ENCODE measurements at regions not wholly inside any gene's neighbourhood (a gene's known extent, or its start where the extent isn't known, plus 50 kb on each side); places are given as distances from the start of the nearest gene placed in this dataset.

DNA sequence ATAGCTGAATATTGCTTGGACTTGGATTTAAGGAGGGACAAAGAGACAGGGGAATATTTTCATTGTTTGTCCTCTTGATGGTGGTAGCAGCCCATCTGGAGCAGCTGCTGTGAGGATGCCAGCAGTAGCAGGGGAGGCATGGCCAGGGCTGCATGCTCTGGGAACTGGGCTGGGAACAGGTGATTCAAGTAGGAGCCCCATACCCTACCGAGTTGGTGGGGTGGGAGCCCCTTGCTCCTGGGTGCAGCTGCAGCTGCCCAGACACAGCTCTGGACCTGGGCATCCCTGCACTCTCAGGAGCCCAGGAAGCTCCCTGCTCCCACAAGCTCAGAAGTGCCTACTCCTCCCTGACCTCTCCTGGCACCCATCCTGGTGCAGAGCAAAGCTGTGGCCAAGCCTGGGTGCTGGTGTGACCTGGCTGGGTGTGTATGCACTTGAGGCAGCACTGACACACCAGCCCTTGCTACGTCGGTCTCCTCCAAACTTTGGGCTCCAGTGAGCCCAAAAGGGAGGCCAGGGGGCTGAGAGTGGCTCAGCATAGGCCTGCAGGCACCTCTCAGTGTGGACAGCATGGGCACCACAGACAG is 341.8 kb upstream of the CCDC179 start:
- no peak for DNase-seq (ENCODE audit: low spot score)
- POLR2A ChIA-PET (ENCODE audit: low non-redundant PET) = no interaction called here
- TF ChIP-seq, protein P1, sequence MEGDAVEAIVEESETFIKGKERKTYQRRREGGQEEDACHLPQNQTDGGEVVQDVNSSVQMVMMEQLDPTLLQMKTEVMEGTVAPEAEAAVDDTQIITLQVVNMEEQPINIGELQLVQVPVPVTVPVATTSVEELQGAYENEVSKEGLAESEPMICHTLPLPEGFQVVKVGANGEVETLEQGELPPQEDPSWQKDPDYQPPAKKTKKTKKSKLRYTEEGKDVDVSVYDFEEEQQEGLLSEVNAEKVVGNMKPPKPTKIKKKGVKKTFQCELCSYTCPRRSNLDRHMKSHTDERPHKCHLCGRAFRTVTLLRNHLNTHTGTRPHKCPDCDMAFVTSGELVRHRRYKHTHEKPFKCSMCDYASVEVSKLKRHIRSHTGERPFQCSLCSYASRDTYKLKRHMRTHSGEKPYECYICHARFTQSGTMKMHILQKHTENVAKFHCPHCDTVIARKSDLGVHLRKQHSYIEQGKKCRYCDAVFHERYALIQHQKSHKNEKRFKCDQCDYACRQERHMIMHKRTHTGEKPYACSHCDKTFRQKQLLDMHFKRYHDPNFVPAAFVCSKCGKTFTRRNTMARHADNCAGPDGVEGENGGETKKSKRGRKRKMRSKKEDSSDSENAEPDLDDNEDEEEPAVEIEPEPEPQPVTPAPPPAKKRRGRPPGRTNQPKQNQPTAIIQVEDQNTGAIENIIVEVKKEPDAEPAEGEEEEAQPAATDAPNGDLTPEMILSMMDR (conservative IDR thresholded peaks at IDR 0.05; ENCODE audit: low read depth, low read length) = no peak
- TF ChIP-seq EZH2 (IDR thresholded peaks at IDR 0.05; ENCODE audit: borderline replicate concordance, low read depth, low read length, poor library complexity, severe bottlenecking) = no peak
- no peaks in the 10 kb centered on the region for H3K9me3 ChIP-seq (ENCODE audit: low read depth, low read length, poor library complexity, severe bottlenecking)
- H3K36me3 ChIP-seq (ENCODE audit: insufficient read depth, low read length, poor library complexity, severe bottlenecking) = no peaks in the 10 kb centered on the region
- no peak overlapping the region for H3K4me3 ChIP-seq (ENCODE audit: low read depth, low read length, poor library complexity, severe bottlenecking)
- H3K4me1 ChIP-seq (ENCODE audit: insufficient read depth, low read length, poor library complexity, severe bottlenecking) = no peaks in the 10 kb centered on the region
- no TSS peak for BruUV-seq (replicated peaks)
- no peak overlapping the region for H3K27ac ChIP-seq (ENCODE audit: low read depth, low read length, poor library complexity, severe bottlenecking)
- intact Hi-C loops (cut with micrococcal nuclease; ENCODE audit: unreplicated experiment) = no loop called here
- CTCF ChIA-PET = no interaction called here
- H3K27me3 ChIP-seq (replicated peaks; ENCODE audit: insufficient read depth, low read depth, low read length, poor library complexity) = no peaks in the 10 kb centered on the region

DNA sequence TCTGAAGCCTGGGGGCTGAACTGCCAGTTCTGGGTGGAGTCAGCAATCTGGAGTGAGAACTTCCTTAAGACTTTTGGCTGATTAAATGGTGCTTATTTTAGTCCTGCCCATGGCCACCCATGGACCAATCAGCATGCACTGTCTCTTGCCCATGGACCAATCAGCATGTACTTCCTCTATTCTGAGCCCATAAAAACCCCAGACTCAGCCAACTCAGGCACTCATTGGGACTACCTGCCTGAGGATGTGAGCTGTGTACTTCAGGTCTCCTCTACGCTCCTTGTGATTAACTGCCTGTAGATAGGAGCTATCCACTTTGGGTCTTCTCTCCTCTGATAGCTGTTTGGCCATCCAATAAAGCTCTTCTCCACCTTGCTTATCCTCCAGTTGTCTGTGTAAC is 342.3 kb upstream of the CCDC179 start:
- Histone ChIP-seq H3K4me3 (ENCODE audit: low read depth, low read length, poor library complexity, severe bottlenecking) (no peak overlapping the region), H3K27me3 (replicated peaks; ENCODE audit: insufficient read depth, low read depth, low read length, poor library complexity) (no peaks in the 10 kb centered on the region), H3K9me3 (ENCODE audit: low read depth, low read length, poor library complexity, severe bottlenecking) (no peaks in the 10 kb centered on the region), H3K36me3 (ENCODE audit: insufficient read depth, low read length, poor library complexity, severe bottlenecking) (no peaks in the 10 kb centered on the region), H3K4me1 (ENCODE audit: insufficient read depth, low read length, poor library complexity, severe bottlenecking) (no peaks in the 10 kb centered on the region), H3K27ac (ENCODE audit: low read depth, low read length, poor library complexity, severe bottlenecking) (no peak overlapping the region)
- no TSS peak for BruUV-seq (replicated peaks)
- DNase-seq (ENCODE audit: low spot score) = no peak
- intact Hi-C loops (cut with micrococcal nuclease; ENCODE audit: unreplicated experiment) = no loop called here
- no peak for TF ChIP-seq EZH2 (IDR thresholded peaks at IDR 0.05; ENCODE audit: borderline replicate concordance, low read depth, low read length, poor library complexity, severe bottlenecking)
- TF ChIP-seq, protein P1 (conservative IDR thresholded peaks at IDR 0.05; ENCODE audit: low read depth, low read length) = no peak
- ChIA-PET POLR2A (ENCODE audit: low non-redundant PET) (no interaction called here), CTCF (no interaction called here)

DNA sequence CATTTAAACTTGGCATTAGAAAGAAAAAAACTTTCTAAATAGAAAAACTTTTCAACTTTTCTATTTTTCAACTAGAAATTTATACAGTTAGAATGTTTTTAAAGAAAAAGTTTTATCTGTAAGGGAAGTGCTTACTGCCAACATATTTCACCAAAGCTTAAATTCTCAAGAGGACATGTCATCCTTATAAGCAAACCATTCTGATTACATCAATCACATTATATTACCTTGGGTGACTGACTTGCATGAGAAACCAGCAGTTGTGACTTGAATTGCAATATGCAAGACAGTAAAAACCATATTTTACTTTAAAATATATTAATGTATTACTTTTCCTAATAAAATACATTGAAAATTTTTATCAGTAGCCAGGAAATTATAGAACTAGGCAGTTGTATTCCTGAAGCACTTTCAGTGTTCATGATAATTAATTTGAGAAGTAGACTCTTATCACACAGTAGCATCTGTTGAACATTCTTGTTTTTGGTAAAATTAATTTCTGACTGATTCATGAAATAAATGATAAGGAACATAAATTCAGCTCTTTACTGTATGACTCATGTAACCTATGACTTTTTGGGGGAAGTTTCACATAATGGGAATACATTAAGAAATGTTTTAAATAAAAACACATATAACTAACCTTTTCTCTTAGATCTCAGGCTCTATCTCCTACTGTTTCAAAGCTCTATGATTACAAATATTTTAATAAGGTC is 345.0 kb upstream of the CCDC179 start:
- Histone ChIP-seq H3K27me3 (replicated peaks; ENCODE audit: insufficient read depth, low read depth, low read length, poor library complexity) (no peaks in the 10 kb centered on the region), H3K9me3 (ENCODE audit: low read depth, low read length, poor library complexity, severe bottlenecking) (no peaks in the 10 kb centered on the region), H3K4me3 (ENCODE audit: low read depth, low read length, poor library complexity, severe bottlenecking) (no peak overlapping the region), H3K27ac (ENCODE audit: low read depth, low read length, poor library complexity, severe bottlenecking) (no peak overlapping the region), H3K36me3 (ENCODE audit: insufficient read depth, low read length, poor library complexity, severe bottlenecking) (no peaks in the 10 kb centered on the region), H3K4me1 (ENCODE audit: insufficient read depth, low read length, poor library complexity, severe bottlenecking) (no peaks in the 10 kb centered on the region)
- CTCF ChIA-PET = no interaction called here
- intact Hi-C loops (cut with micrococcal nuclease; ENCODE audit: unreplicated experiment) = no loop called here
- no TSS peak for BruUV-seq (replicated peaks)
- POLR2A ChIA-PET (ENCODE audit: low non-redundant PET) = no interaction called here
- no peak for TF ChIP-seq EZH2 (IDR thresholded peaks at IDR 0.05; ENCODE audit: borderline replicate concordance, low read depth, low read length, poor library complexity, severe bottlenecking)
- TF ChIP-seq, protein P1 (conservative IDR thresholded peaks at IDR 0.05; ENCODE audit: low read depth, low read length) = no peak
- no peak for DNase-seq (ENCODE audit: low spot score)
